KOPT-K1 (cell line): ENCODE measurements at regions not wholly inside any gene's neighbourhood (a gene's known extent, or its start where the extent isn't known, plus 50 kb on each side); places are given as distances from the start of the nearest gene placed in this dataset.

ENCODE experiments used
- H3K27ac ChIP-seq: fragments of 200-600 bp; sonication (generic); 2 replicates; pipeline ENCODE4 v1.5.1; 2016; ENCODE audit warnings: antibody characterized with exemption, mild to moderate bottlenecking, low read depth, low read length; ENCODE audit not compliant: poor library complexity, severe bottlenecking
- H3K36me3 ChIP-seq: fragments of 200-600 bp; sonication (generic); 2 replicates; pipeline ENCODE4 v1.5.1; 2017; ENCODE audit warnings: antibody characterized with exemption, mild to moderate bottlenecking, low read length, moderate library complexity; ENCODE audit not compliant: insufficient read depth
- H3K9me3 ChIP-seq: fragments of 200-600 bp; sonication (generic); 2 replicates; pipeline ENCODE4 v1.5.1; 2017; ENCODE audit warnings: antibody characterized with exemption, low read length, mild to moderate bottlenecking; ENCODE audit not compliant: insufficient read depth, poor library complexity, severe bottlenecking

DNA sequence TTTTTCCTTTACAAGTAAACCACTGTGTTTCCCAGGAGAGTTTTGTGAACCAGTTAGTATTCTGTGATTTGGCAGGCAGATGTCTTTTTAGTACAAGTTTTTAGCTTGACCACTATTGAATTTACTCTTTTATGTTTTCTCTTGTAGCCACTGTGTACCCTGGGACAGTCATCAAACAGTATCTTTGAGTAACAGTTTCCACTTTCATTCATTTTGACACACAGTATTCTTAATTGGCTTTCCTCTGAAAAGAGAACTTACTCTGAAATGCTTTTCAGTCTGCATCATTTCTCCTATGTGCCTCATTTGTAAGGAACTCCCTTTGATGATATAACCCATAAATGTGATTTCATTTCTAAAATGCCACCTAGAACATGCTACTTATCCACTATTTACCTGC, 476.5 kb downstream of the PDGFC start:
- Histone ChIP-seq H3K27ac (no peak overlapping the region), H3K9me3 (no peaks in the 10 kb centered on the region), H3K36me3 (no peaks in the 10 kb centered on the region)

- H3K9me3 ChIP-seq: no peaks in the 10 kb centered on the region
- no peaks in the 10 kb centered on the region for H3K36me3 ChIP-seq
- no peak overlapping the region for H3K27ac ChIP-seq
Observed at GRCh38 chr4:156493858-156494257, 477.7 kb downstream of the PDGFC start.

GRCh38 chr4:156487107-156487506, 484.5 kb downstream of the PDGFC start:
- no peak overlapping the region for H3K27ac ChIP-seq
- H3K9me3 ChIP-seq: no peaks in the 10 kb centered on the region
- no peaks in the 10 kb centered on the region for H3K36me3 ChIP-seq

DNA sequence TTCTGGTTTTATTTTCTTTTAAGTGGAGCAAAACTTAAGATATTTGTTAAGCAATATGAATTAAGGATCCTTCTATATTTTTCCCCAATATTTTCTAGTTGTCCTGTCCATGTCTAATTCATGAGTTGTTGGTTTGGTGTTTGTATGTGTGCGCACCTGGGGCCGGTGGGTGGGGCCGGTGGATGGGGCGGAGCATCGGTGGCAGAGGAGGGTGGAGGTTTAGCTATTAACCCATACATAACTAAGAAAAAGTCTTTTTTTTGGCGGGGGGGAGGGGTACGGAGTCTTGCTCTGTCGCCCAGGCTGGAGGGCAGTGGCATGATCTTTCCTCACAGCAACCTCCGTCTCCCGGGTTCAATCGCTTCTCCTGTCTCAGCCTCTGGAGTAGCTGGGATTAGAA, 489.8 kb downstream of the PDGFC start:
- H3K36me3 ChIP-seq: no peaks in the 10 kb centered on the region
- no peaks in the 10 kb centered on the region for H3K9me3 ChIP-seq

GRCh38 chr4:156477636-156478035, 494.0 kb downstream of the PDGFC start:
- no peak overlapping the region for H3K27ac ChIP-seq
- H3K9me3 ChIP-seq: no peaks in the 10 kb centered on the region

More for the DNA sequence above, 489.8 kb downstream of the PDGFC start:
- no peak overlapping the region for H3K27ac ChIP-seq

GRCh38 chr4:156476359-156476758, 495.2 kb downstream of the PDGFC start:
- Histone ChIP-seq H3K36me3 (no peaks in the 10 kb centered on the region), H3K9me3 (no peaks in the 10 kb centered on the region), H3K27ac (no peak overlapping the region)

More at GRCh38 chr4:156477636-156478035, 494.0 kb downstream of the PDGFC start:
- H3K36me3 ChIP-seq: no peaks in the 10 kb centered on the region

- Histone ChIP-seq H3K36me3 (no peaks in the 10 kb centered on the region), H3K27ac (no peak overlapping the region), H3K9me3 (no peaks in the 10 kb centered on the region)
Observed at GRCh38 chr4:156475322-156475721, 496.3 kb downstream of the PDGFC start.

GRCh38 chr4:156473151-156473550, 498.4 kb downstream of the PDGFC start:
- no peaks in the 10 kb centered on the region for H3K36me3 ChIP-seq
- H3K27ac ChIP-seq: no peak overlapping the region
- no peaks in the 10 kb centered on the region for H3K9me3 ChIP-seq

DNA sequence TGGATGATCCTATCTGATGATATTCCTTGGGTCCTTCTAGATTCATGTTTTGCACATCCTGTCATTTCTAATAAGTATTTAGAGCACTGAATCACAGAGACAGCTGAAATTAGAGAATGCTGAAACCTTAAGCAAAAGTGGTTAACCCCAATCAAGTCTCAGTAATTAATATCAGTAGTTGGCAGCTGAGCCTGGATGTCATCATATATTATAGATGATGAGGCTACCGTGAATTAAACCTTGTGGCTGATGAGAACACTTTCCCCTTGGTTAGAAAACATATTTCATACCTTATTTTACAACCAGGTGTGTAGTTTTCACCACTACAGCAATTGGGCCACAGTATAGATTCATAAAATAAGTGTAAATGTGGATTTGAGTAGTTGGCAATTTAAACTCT, 499.0 kb downstream of the PDGFC start:
- Histone ChIP-seq H3K27ac (no peak overlapping the region), H3K9me3 (no peaks in the 10 kb centered on the region), H3K36me3 (no peaks in the 10 kb centered on the region)

DNA sequence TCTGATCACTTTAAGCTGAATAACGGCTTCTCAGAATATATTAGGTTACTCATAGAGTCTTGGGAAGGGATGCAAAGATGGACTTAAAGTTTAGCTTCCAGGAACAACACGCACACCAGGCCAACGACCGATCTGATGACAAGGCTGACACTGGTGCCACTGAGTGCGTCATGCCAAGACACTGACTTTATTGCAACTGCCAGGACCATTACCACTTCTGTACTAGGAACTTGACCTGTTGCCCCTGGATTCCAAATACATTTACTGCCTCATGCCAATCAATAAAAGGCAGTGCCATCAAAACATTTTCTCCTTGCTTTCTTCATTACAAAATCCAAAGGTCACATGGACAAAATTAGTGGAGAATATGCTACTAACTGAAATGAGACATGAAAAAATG, 505.9 kb upstream of the CTSO start:
- Histone ChIP-seq H3K36me3 (no peaks in the 10 kb centered on the region), H3K9me3 (no peaks in the 10 kb centered on the region), H3K27ac (no peak overlapping the region)

GRCh38 chr4:156456830-156457229, 503.2 kb upstream of the CTSO start:
- Histone ChIP-seq H3K36me3 (no peaks in the 10 kb centered on the region), H3K9me3 (no peaks in the 10 kb centered on the region), H3K27ac (no peak overlapping the region)

DNA sequence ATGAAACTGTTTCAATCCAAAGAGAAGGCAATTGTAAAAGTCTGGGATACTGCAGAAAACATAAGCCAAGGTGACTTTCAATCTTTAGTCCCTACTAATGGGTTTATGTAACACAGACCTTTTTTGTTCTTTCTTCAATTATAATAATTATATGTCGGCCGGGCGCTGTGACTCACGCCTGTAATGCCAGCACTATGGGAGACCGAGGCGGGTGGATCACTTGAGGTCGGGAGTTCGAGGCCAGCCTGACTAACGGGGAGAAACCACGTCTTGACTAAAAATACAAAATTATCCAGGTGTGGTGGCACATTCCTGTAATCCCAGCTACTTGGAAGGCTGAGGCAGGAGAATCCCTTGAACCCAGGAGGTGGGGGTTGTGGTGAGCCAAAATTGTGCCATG, 489.8 kb upstream of the CTSO start:
- no peaks in the 10 kb centered on the region for H3K36me3 ChIP-seq
- no peaks in the 10 kb centered on the region for H3K9me3 ChIP-seq
- no peak overlapping the region for H3K27ac ChIP-seq

- H3K9me3 ChIP-seq: no peaks in the 10 kb centered on the region
- no peak overlapping the region for H3K27ac ChIP-seq
- H3K36me3 ChIP-seq: no peaks in the 10 kb centered on the region
Observed at GRCh38 chr4:156442912-156443311, 489.2 kb upstream of the CTSO start.

DNA sequence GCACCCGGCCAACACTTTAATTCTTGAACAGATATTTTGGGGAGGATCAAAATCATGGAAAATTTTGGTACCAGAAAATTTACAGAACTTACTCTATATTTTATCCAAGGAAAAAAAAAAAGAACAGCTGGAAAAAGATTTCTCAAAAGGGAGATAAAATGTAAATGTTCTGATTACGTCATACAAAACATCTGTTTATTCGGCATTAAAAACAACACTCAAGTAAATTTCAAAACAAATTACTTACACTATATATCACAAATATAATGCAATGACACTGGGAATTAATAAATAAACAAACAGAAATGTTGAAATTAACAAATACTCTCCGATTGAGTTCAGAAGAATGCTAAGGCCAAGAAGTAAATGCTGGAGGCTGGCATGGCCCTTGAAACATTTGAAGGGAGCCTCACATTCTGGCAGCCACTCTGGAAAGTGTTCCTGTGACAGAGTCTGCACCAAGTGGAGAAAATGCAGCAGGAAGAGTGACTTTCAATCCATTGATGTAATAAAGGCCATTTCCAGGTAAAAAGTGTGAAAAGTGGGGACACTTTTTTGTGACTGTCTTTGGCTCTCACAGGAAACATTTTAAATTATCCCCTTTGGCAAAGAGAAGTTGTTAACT, 486.0 kb upstream of the CTSO start:
- Histone ChIP-seq H3K27ac (no peak overlapping the region), H3K36me3 (no peaks in the 10 kb centered on the region), H3K9me3 (no peaks in the 10 kb centered on the region)

GRCh38 chr4:156437666-156438065, 484.0 kb upstream of the CTSO start:
- no peak overlapping the region for H3K27ac ChIP-seq
- no peaks in the 10 kb centered on the region for H3K9me3 ChIP-seq
- H3K36me3 ChIP-seq: no peaks in the 10 kb centered on the region

GRCh38 chr4:156422576-156422975, 468.9 kb upstream of the CTSO start:
- no peaks in the 10 kb centered on the region for H3K9me3 ChIP-seq
- no peaks in the 10 kb centered on the region for H3K36me3 ChIP-seq
- no peak overlapping the region for H3K27ac ChIP-seq
